ENCODE measurements at regions not wholly inside any gene's neighbourhood (a gene's known extent, or its start where the extent isn't known, plus 50 kb on each side); places are given as distances from the start of the nearest gene placed in this dataset.

DNA sequence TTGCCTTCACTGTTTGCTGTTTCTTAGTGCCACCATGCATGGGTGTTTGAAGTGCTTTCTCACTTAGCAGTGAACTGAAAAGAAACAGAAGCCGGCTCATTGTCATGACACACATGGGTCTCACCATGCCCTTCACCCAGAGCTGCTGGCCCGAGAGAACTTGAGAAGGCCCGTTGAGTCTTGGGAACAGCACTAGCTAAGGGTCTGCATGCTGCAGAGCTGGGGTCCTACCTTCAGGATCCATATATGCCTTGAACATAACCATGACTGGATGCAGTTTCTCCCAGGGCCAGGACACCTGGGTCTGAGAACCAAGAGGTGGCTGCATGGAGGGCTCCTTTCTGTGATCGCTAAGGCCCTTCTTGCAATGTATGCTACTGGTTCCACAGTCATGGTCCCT is 245.5 kb upstream of the HS6ST1 start:
- intact Hi-C loops (cut with DNase I) = no loop called here
- TF ChIP-seq EP300 (IDR thresholded peaks at IDR 0.05) = no peak
- TF ChIP-seq, protein P1, sequence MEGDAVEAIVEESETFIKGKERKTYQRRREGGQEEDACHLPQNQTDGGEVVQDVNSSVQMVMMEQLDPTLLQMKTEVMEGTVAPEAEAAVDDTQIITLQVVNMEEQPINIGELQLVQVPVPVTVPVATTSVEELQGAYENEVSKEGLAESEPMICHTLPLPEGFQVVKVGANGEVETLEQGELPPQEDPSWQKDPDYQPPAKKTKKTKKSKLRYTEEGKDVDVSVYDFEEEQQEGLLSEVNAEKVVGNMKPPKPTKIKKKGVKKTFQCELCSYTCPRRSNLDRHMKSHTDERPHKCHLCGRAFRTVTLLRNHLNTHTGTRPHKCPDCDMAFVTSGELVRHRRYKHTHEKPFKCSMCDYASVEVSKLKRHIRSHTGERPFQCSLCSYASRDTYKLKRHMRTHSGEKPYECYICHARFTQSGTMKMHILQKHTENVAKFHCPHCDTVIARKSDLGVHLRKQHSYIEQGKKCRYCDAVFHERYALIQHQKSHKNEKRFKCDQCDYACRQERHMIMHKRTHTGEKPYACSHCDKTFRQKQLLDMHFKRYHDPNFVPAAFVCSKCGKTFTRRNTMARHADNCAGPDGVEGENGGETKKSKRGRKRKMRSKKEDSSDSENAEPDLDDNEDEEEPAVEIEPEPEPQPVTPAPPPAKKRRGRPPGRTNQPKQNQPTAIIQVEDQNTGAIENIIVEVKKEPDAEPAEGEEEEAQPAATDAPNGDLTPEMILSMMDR (IDR thresholded peaks at IDR 0.05) = no peak
- TF ChIP-seq POLR2A (IDR thresholded peaks at IDR 0.05) = no peak
- H3K4me1 ChIP-seq (ENCODE audit: insufficient read depth) = no peaks in the 10 kb centered on the region
- H3K27me3 ChIP-seq = no peaks in the 10 kb centered on the region
- H3K36me3 ChIP-seq = no peaks in the 10 kb centered on the region
- WGBS, 3 donors = 95 to 99% (median 97%) methylated on average over 4 of the region's 4 CpGs
- H3K4me3 ChIP-seq = no peak overlapping the region
- H3K27ac ChIP-seq = no peak overlapping the region
- DNase-seq = no peak
- no peaks in the 10 kb centered on the region for H3K9me3 ChIP-seq

DNA sequence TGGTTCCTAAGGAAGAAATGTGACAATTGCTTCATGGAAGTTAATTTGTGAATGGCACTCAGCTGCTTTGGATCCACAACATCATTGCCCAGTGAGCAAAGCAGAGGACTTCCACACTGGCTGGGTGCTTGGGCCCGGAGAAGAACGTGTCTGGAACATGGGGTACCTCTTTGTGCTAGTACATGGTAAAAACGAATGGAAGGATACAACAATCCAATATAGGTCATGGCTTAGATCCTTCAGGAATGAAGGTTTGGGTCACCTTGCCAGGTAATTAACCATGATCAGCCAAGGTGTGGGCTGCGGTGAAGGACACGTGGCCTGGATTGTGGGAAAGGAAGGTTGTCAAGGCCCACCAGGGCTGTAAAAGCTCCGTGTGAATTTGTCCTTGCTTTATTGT is 245.9 kb upstream of the HS6ST1 start:
- Histone ChIP-seq H3K4me3 (no peak overlapping the region), H3K27ac (no peak overlapping the region), H3K9me3 (no peaks in the 10 kb centered on the region), H3K27me3 (no peaks in the 10 kb centered on the region), H3K36me3 (no peaks in the 10 kb centered on the region), H3K4me1 (ENCODE audit: insufficient read depth) (no peaks in the 10 kb centered on the region)
- 86 to 91% (median 86%) methylated on average over 6 of the region's 6 CpGs for WGBS, 3 donors
- DNase-seq = no peak
- TF ChIP-seq POLR2A (IDR thresholded peaks at IDR 0.05) (no peak), EP300 (IDR thresholded peaks at IDR 0.05) (no peak)
- TF ChIP-seq, protein P1 (IDR thresholded peaks at IDR 0.05) = no peak
- intact Hi-C loops (cut with DNase I) = no loop called here

DNA sequence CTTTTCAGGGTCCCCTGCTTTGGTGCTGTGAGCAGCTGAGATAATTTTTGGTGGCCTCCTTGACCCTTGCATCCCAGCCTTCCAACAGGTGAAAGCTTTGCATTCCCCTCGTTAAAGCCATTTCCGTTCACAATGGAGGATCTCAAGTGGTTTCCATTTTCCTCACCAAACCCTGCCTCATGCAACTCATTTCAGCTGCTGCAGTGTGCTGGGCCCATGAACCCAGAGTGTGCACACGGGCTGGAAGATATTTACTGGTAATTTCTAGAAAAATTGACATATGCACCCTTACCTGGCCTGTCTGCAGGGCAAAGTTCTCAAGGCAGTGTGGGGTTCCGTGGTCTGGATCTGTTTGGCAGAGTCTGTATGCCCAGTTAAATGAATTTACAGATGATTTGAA is 246.8 kb upstream of the HS6ST1 start:
- H3K27me3 ChIP-seq = no peaks in the 10 kb centered on the region
- no peak for TF ChIP-seq EP300 (IDR thresholded peaks at IDR 0.05)
- TF ChIP-seq, protein P1 (IDR thresholded peaks at IDR 0.05) = no peak
- no peaks in the 10 kb centered on the region for H3K9me3 ChIP-seq
- no peak overlapping the region for H3K27ac ChIP-seq
- no peaks in the 10 kb centered on the region for H3K36me3 ChIP-seq
- DNase-seq = no peak
- no peaks in the 10 kb centered on the region for H3K4me1 ChIP-seq (ENCODE audit: insufficient read depth)
- intact Hi-C loops (cut with DNase I) = no loop called here
- 93 to 98% (median 94%) methylated on average over 4 of the region's 4 CpGs for WGBS, 3 donors
- no peak overlapping the region for H3K4me3 ChIP-seq

DNA sequence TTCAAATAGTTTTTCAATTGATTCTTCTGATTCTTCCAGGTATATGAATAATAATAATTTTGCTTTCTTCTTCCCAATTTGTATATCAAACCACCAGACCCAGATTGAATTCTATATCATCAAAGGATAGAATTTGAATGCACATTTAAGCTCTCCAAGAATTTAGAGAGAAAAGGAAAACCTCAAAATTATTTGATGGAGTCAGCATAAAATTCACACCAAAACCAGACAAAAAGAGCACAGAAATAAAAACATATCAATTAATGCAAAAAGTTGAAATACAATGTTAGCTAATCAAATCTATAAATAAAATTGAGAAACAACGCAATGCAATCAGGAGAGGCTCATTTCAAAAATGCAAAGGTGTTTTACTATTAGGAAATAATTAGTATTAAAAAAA is 248.0 kb upstream of the HS6ST1 start:
- Histone ChIP-seq H3K27me3 (no peaks in the 10 kb centered on the region), H3K4me1 (ENCODE audit: insufficient read depth) (no peaks in the 10 kb centered on the region), H3K9me3 (no peaks in the 10 kb centered on the region), H3K27ac (no peak overlapping the region), H3K36me3 (no peaks in the 10 kb centered on the region), H3K4me3 (no peak overlapping the region)
- intact Hi-C loops (cut with DNase I) = no loop called here
- 90 to 98% (median 93%) methylated on average over 1 of the region's 1 CpG for WGBS, 3 donors
- no peak for TF ChIP-seq POLR2A (IDR thresholded peaks at IDR 0.05)
- TF ChIP-seq, protein P1 (IDR thresholded peaks at IDR 0.05) = no peak
- no peak for TF ChIP-seq EP300 (IDR thresholded peaks at IDR 0.05)
- DNase-seq = no peak

DNA sequence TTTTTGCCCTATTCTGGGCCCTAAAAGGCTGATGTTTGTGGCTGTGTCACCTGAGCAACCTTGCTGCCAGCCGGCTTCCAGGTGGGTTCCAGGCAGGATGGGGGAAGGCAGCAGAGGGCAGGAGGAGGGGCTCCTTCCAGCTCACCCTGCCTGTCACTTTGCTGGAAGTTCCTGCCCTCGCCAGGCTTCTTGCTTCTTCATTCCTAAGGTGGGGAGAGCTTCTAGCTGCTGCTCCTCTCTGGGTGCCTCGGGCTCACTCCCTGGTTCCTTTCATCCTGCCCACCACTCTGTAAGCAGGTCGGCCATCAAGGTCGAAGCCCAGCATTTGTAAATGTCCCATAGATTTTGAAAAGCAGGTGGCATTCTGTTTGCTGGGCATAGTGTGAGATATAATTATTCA is 249.4 kb upstream of the HS6ST1 start:
- Histone ChIP-seq H3K9me3 (no peaks in the 10 kb centered on the region), H3K36me3 (no peaks in the 10 kb centered on the region), H3K27ac (no peak overlapping the region), H3K27me3 (no peaks in the 10 kb centered on the region), H3K4me3 (no peak overlapping the region), H3K4me1 (ENCODE audit: insufficient read depth) (no peaks in the 10 kb centered on the region)
- no peak for TF ChIP-seq EP300 (IDR thresholded peaks at IDR 0.05)
- TF ChIP-seq, protein P1 (IDR thresholded peaks at IDR 0.05) = no peak
- TF ChIP-seq POLR2A (IDR thresholded peaks at IDR 0.05) = no peak
- 77 to 87% (median 87%) methylated on average over 5 of the region's 5 CpGs for WGBS, 3 donors
- DNase-seq = no peak
- intact Hi-C loops (cut with DNase I) = no loop called here

All from ovary (tissue), 7 donors.